SH-SY5Y (cell line): ENCODE measurements at regions not wholly inside any gene's neighbourhood (a gene's known extent, or its start where the extent isn't known, plus 50 kb on each side); places are given as distances from the start of the nearest gene placed in this dataset.

ENCODE experiments used
- GATA2 ChIP-seq: IDR thresholded peaks from 2 replicates; pipeline ENCODE4 v1.6.1; 2011; ENCODE audit warnings: mild to moderate bottlenecking, low read depth, low read length
- GATA3 ChIP-seq: IDR thresholded peaks from 2 replicates; pipeline ENCODE4 v1.6.1; 2011; ENCODE audit warnings: low read depth, mild to moderate bottlenecking, low read length, moderate library complexity

GRCh38 chr2:16407358-16407757 is 258.3 kb downstream of the CYRIA start:
- TF ChIP-seq GATA3 (no peak), GATA2 (no peak)

- TF ChIP-seq GATA3: no peak
- TF ChIP-seq GATA2: no peak
Observed at GRCh38 chr2:16406496-16407289, 258.9 kb downstream of the CYRIA start.

GRCh38 chr2:16405551-16405950 is 260.1 kb downstream of the CYRIA start:
- TF ChIP-seq GATA3 (no peak), GATA2 (no peak)

DNA sequence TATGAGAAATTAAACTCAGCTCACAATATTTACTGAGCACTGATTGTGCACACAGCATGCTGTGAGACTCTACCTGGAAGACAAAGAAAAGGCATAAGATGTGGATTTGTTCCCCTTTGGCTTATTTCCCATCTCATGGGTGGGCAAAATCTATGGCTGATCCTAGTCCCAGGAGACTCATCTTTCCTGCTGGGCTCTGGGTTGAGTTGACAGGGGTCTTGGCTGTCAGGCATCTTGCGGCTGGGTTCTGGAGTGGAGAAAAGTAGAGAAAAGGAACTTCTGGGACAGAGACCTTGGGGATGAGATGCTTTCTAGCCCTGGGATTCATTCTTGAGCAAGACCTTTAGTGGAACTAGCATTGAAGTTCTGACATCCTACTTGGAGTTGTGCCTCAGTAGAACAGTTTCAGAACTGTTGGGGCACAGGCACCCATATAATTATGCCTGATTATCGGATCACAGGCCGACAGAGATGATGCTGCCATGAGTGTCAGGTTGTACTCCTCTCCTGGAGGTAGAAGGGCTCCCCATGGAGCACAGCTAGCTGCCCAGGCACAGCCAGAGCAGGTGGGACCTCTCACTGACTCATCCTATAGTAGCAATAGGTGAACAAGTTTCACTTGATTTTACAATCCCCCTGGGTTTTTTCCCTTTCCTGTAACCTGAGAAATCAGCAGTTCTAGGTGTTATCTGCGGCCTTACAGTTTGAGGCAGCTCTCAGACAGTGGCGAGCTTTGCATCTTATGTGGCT is 260.9 kb downstream of the CYRIA start:
- no peak for TF ChIP-seq GATA3

DNA sequence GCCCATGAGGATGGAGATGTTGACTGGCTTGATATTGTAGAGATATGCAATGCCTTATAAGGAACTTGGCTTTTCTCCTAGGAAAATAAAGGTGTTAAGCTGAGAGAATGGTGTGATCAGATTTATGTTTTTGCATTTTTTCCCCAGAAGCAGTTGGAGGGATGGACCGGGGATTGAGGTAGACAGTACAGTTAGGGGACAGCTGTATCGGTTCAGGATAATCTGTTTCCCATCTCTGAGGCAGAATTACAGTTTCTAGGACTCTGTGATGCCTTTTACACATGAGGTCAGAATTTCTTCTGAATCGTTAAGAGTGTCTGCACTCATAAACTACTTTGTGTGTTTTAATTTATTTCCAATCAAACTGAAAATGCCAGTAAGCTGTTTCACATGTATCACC is 261.5 kb downstream of the CYRIA start:
- no peak for TF ChIP-seq GATA3
- no peak for TF ChIP-seq GATA2

GRCh38 chr2:16402891-16403290 is 262.7 kb downstream of the CYRIA start:
- TF ChIP-seq GATA3 (no peak), GATA2 (no peak)

DNA sequence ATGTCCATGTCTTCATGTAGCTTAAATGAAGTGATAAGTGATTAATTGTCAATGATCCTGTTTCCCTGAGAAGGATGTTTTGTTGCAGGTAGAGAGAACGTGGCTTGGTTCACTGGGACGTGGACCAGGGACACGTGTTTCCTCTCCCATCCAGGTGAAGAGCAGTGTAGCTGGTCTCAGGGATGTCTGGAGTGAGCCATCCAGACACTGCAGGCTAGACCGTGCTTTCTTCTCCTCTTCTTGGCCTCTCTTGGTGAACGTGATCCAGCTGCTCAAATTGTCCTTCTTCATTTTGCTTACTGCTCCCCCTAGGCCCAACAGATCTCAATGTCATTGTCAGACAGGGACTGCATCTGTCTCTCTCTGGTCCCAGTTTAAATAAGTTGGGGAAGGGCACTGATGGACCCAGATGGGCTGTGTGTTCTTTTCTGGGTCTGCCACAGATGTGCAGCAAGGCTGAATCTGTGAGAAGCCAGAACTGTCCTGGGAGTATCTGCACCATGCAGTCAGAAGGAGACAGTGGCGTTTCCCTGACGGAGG is 263.8 kb downstream of the CYRIA start:
- TF ChIP-seq GATA2 (no peak), GATA3 (no peak)

GRCh38 chr2:16400127-16400623 is 265.5 kb downstream of the CYRIA start:
- TF ChIP-seq GATA3 (no peak), GATA2 (no peak)

DNA sequence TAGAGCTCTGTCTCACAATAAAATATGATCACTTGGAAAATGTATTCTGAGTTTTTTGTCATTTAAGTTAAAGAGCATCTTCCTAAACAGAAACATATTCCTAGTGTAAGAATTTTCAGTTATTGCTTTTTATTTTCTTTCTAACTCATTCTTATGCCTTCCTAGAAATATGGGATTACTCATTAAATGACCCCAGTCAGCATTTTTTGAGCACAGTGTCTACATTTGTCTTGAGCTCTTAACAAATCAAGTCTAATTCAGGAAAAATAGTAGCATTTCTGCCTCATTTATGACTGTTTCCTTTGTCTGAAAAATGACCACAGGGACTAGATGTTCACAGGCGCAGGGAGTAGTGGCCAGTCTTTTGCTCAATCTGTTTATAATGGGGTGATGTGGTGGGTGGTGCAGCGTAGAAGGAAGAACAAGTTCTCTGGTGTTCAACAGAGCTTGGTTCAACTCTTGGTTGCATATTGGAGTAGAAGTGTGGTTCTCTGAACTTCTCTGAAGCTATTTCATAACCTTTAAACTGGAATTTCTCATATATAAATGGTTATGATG is 267.1 kb downstream of the CYRIA start:
- TF ChIP-seq GATA3 (no peak), GATA2 (no peak)

DNA sequence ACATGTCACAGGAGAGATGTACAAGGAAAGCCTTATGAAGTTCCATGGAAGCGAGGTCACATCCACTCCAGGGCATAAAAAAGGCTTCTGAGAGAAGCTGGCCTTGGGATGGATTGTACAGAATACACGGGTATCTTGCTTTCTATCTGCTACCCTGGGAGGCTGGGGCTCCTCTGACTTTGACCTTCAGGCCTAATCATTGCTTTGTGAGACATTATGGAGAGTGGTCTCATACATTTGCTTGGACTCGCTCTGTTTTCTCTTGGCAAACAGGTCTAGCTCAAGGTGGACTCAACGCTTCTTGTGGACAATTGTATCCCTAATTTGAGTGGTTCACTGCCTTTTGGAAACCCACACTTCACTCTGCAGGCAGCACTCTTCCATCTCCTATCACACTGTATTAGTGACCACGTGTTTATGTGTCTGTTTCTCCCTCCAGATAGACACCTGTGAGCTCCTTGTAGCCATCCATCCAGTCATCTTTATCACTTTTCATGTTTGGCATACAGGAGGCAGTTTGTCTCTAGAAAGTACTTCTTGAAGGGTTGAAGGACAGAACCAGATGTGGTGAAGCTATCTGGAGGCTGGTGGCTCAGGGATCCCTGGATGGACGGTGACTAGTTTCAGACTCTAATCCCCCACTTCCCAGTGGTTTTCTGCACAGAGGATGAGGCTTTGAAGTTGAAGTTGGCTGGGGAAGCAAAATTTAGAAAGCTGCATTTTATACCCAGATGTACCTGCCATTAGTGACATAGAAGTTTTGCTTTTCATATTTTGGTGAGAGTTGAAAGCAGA is 267.8 kb downstream of the CYRIA start:
- TF ChIP-seq GATA2 (no peak), GATA3 (no peak)

DNA sequence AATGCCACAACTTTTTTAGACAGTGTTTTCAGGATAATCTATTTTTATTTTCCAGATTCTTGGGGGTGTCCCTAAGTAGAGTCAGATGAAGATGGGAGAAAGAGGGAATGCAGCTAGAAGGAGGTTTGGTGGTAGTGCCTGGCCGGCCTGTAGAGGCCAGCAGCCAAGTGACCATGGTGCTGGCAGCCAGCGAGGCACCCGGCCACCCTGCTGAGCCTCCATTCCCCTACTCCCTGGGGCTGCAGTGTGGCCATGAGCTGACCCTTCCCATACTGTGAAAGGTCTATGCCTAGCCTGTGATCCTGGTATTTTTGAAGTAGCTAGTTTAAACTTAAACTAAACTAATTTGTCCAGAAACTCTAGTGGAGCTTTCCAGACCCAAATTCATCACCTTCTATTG is 268.6 kb downstream of the CYRIA start:
- no peak for TF ChIP-seq GATA2
- TF ChIP-seq GATA3: no peak

- no peak for TF ChIP-seq GATA2
- no peak for TF ChIP-seq GATA3
Observed at GRCh38 chr2:16396171-16396570, 269.5 kb downstream of the CYRIA start.

- no peak for TF ChIP-seq GATA3
Observed at GRCh38 chr2:16395601-16396000, 270.0 kb downstream of the CYRIA start.

DNA sequence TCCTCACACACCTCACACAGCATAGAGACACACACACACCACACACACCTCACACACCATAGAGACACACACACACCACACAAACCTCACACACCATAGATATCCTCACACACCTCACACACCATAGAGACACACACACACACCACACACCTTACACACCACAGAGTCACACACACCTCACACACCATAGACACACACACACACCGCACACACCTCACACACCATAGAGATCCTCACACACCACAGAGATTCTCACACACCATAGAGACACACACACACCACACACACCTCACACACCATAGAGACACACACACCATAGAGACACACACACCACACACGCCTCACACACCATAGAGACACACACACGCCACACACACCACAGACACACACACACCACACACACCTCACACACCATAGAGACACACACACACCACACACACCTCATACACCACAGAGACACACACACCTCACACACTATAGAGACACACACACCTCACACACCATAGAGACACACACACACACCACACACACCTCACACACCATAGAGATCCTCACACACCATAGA is 270.6 kb downstream of the CYRIA start:
- TF ChIP-seq GATA3: no peak
- no peak for TF ChIP-seq GATA2
